HepG2 (cell line): ENCODE measurements at regions not wholly inside any gene's neighbourhood (a gene's known extent, or its start where the extent isn't known, plus 50 kb on each side); places are given as distances from the start of the nearest gene placed in this dataset.

Experiments used
- ATAC-seq: fragments of 200-7000 bp; cut with Tn5 transposase; 3 replicates; pipeline ENCODE4 v1.9.1; 2020; ENCODE audit warnings: mild to moderate bottlenecking, moderate library complexity
- BruUV-seq: library from RNA; stranded (reverse); fragments of 400-500 nt; replicated peaks from 2 replicates; lab custom pipeline; 2021; lab: Mats Ljungman, UMichigan
- CTCF ChIA-PET: fragments of 300-600 bp; formaldehyde crosslinking; extraction: SDS; loops from one replicate; lab custom pipeline; 2021; ENCODE audit warnings: low total read pairs, inconsistent platforms, low intra/inter-chr PET ratio; lab: Yijun Ruan, JAX
- POLR2A ChIA-PET: fragments of 350-600 bp; sonication (Branson Sonifier 250); formaldehyde crosslinking; loops from one replicate; lab custom pipeline; 2020; ENCODE audit warnings: antibody characterized with exemption, inconsistent platforms; lab: Yijun Ruan, JAX
- DNase-seq: peaks from one replicate; pipeline ENCODE4 v3.0.0-alpha.2; 2015; ENCODE audit warnings: low spot score
- FAIRE-seq: peaks from 3 replicates; lab custom pipeline; 2011; peaks lifted over from hg19 to GRCh38; lab: Jason Lieb, UNC
- H2AFZ ChIP-seq: one replicate; pipeline ENCODE4 v1.6.1; 2011; ENCODE audit warnings: low read length, inconsistent platforms
- H3K27ac ChIP-seq: fragments of 300-600 bp; 3 replicates; pipeline ENCODE4 v1.8.0; 2011; ENCODE audit warnings: mixed run types, mild to moderate bottlenecking, mixed read lengths, low read length, inconsistent platforms; ENCODE audit not compliant: insufficient read depth; ENCODE audit errors: extremely low read length
- H3K27me3 ChIP-seq, 2 experiments: fragments of 200-600 bp in 1 of 2; 2 replicates in 1 of 2; 3 replicates in 1 of 2; pipeline versions ENCODE4 v1.6.0 to v1.8.0; 2011; ENCODE audit warnings: low read length in 2 of 2, mild to moderate bottlenecking in 2 of 2, moderate library complexity in 2 of 2, inconsistent platforms in 1 of 2; ENCODE audit not compliant: insufficient read depth in 2 of 2, control insufficient read depth in 1 of 2
- H3K36me3 ChIP-seq, 2 experiments: fragments of 200-600 bp in 1 of 2; replicated peaks in 1 of 2; 2 replicates in 1 of 2; 3 replicates in 1 of 2; pipeline versions ENCODE4 v1.5.1 to v1.8.0; 2011; ENCODE audit warnings: low read length in 2 of 2, inconsistent platforms in 1 of 2; ENCODE audit not compliant: insufficient read depth in 2 of 2, control insufficient read depth in 1 of 2
- H3K4me1 ChIP-seq: 2 replicates; pipeline ENCODE4 v1.5.1; 2012; ENCODE audit warnings: low read length, inconsistent platforms; ENCODE audit not compliant: insufficient read depth
- H3K4me2 ChIP-seq: 2 replicates; pipeline ENCODE4 v1.6.0; 2011; ENCODE audit warnings: low read depth, low read length, inconsistent platforms
- H3K4me3 ChIP-seq, 3 experiments: fragments of 200-600 bp in 1 of 3; sonication (generic), shearing (Covaris generic) in 1 of 3; replicated peaks in 1 of 3; 2 replicates each; pipeline ENCODE4 v1.5.1; 2011 to 2016; ENCODE audit warnings: low read length in 3 of 3, inconsistent platforms in 2 of 3, low read depth in 2 of 3, mild to moderate bottlenecking in 2 of 3, control low read depth in 1 of 3, mixed read lengths in 1 of 3; ENCODE audit not compliant: insufficient read depth in 1 of 3
- H3K79me2 ChIP-seq: one replicate; pipeline ENCODE4 v1.6.1; 2011; ENCODE audit warnings: low read length, inconsistent platforms; ENCODE audit not compliant: insufficient read depth
- H3K9ac ChIP-seq: 2 replicates; pipeline ENCODE4 v1.6.0; 2011; ENCODE audit warnings: mild to moderate bottlenecking, low read depth, low read length, inconsistent platforms; ENCODE audit not compliant: insufficient read depth
- H3K9me3 ChIP-seq: 2 replicates; pipeline ENCODE4 v1.5.1; 2012; ENCODE audit warnings: mild to moderate bottlenecking, low read length
- H4K20me1 ChIP-seq: 2 replicates; pipeline ENCODE4 v1.6.0; 2011; ENCODE audit warnings: inconsistent platforms, mild to moderate bottlenecking, low read length, moderate library complexity; ENCODE audit not compliant: insufficient read depth
- FOXA3 ChIP-seq: IDR thresholded peaks from 2 replicates; pipeline ENCODE4 v1.6.1; 2016; ENCODE audit warnings: missing genetic modification reagents, missing compliant biosample characterization
- GMEB2 ChIP-seq: IDR thresholded peaks from 2 replicates; pipeline ENCODE4 v1.6.1; 2016; ENCODE audit warnings: missing biosample characterization, missing genetic modification reagents, low read depth
- KAT7 ChIP-seq: IDR thresholded peaks from 2 replicates; pipeline ENCODE4 v1.6.1; 2018; ENCODE audit warnings: borderline replicate concordance, missing compliant biosample characterization
- KLF12 ChIP-seq: sonication (generic); formaldehyde crosslinking; IDR thresholded peaks from 2 replicates; pipeline ENCODE4 v1.4.0; 2020; ENCODE audit warnings: missing genetic modification reagents, borderline replicate concordance
- MLXIP ChIP-seq: sonication (generic); formaldehyde crosslinking; IDR thresholded peaks from 2 replicates; pipeline ENCODE4 v1.9.0; 2021; ENCODE audit warnings: missing genetic modification reagents, borderline replicate concordance
- NCOA5 ChIP-seq: sonication (generic); formaldehyde crosslinking; IDR thresholded peaks from 2 replicates; pipeline ENCODE4 v1.4.0; 2020; ENCODE audit warnings: missing genetic modification reagents
- NFE2 ChIP-seq: sonication (generic); formaldehyde crosslinking; IDR thresholded peaks from 2 replicates; pipeline ENCODE4 v1.4.0; 2020; ENCODE audit warnings: missing genetic modification reagents
- NFIC ChIP-seq: IDR thresholded peaks from 2 replicates; pipeline ENCODE4 v1.6.1; 2012; ENCODE audit warnings: mild to moderate bottlenecking, low read length, inconsistent platforms
- RBAK ChIP-seq: sonication (generic); formaldehyde crosslinking; IDR thresholded peaks from 2 replicates; pipeline ENCODE4 v1.5.1; 2020; ENCODE audit warnings: mild to moderate bottlenecking, missing genetic modification reagents
- RBM39 ChIP-seq: fragments of 200-400 bp; formaldehyde crosslinking; IDR thresholded peaks from one replicate; pipeline ENCODE4 v1.6.1; 2018; ENCODE audit warnings: antibody characterized with exemption, mild to moderate bottlenecking, low read depth, low read length; ENCODE audit not compliant: poor library complexity, severe bottlenecking
- SOX5 ChIP-seq: IDR thresholded peaks from 2 replicates; pipeline ENCODE4 v1.6.1; 2016; ENCODE audit warnings: borderline replicate concordance
- STAT5B ChIP-seq: sonication (generic); formaldehyde crosslinking; IDR thresholded peaks from 2 replicates; pipeline ENCODE4 v1.4.0; 2020; ENCODE audit warnings: missing genetic modification reagents
- ZC3H13 ChIP-seq: sonication (generic); formaldehyde crosslinking; IDR thresholded peaks from 2 replicates; pipeline ENCODE4 v1.8.1; 2023; ENCODE audit warnings: mild to moderate bottlenecking, missing genetic modification reagents, moderate library complexity
- ZMYM4 ChIP-seq: sonication (generic); formaldehyde crosslinking; IDR thresholded peaks from 2 replicates; pipeline ENCODE4 v1.8.1; 2023; ENCODE audit warnings: mild to moderate bottlenecking, missing genetic modification reagents
- ZNF800 ChIP-seq: sonication (generic); formaldehyde crosslinking; IDR thresholded peaks from 2 replicates; pipeline ENCODE4 v1.4.0; 2020; ENCODE audit warnings: missing genetic modification reagents
- WGBS: methylation state at CpG from one replicate; pipeline ENCODE4 v1.1.6; 2017; ENCODE audit warnings: low lambda C conversion rate; 5-methylcytosine and 5-hydroxymethylcytosine counted together
- in situ Hi-C: cut with HindIII; loops from 2 replicates; pipeline ENCODE4 v1.10.0; 2017; ENCODE audit warnings: low pct_unique_long_range_greater_than_20kb; ENCODE audit not compliant: extremely low pct_ligation_motif_present
- intact Hi-C: fragments of 100-400 bp; cut with micrococcal nuclease; formaldehyde crosslinking; loops from one replicate; pipeline ENCODE4 v1.10.0; 2022; ENCODE audit not compliant: unreplicated experiment

GRCh38 chr22:22150457-22150856 lies 94.1 kb upstream of the VPREB1 start:
- intact Hi-C loops (no loop called here), in situ Hi-C loops (no loop called here)
- H3K9me3 ChIP-seq = no peaks in the 10 kb centered on the region
- no peak overlapping the region for H3K4me2 ChIP-seq
- no peak for FAIRE-seq
- TF ChIP-seq NCOA5 (CRISPR knock-in tag) (no peak), GMEB2 (no peak), FOXA3 (CRISPR knock-in tag) (no peak)
- H3K79me2 ChIP-seq = no peaks in the 10 kb centered on the region
- no peak overlapping the region for H2AFZ ChIP-seq
- DNase-seq = no peak
- CTCF ChIA-PET = no interaction called here
- no peaks in the 10 kb centered on the region for H4K20me1 ChIP-seq
- H3K9ac ChIP-seq = no peak overlapping the region
- no peaks in the 10 kb centered on the region for H3K4me1 ChIP-seq
- H3K36me3 ChIP-seq = no peaks in the 10 kb centered on the region
- BruUV-seq = no TSS peak
- no peak for ATAC-seq
- POLR2A ChIA-PET = no interaction called here
- H3K27ac ChIP-seq = no peak overlapping the region
- 0% methylated on average over 1 of the region's 1 CpG for WGBS
- no peak overlapping the region for H3K4me3 ChIP-seq
- peaks cover 0 to 7% of the 10 kb centered on the region in 2 experiments; a peak in 2 of 5 replicates for H3K27me3 ChIP-seq

- H2AFZ ChIP-seq = no peak overlapping the region
- intact Hi-C loops = no loop called here
- no peak for ATAC-seq
- no peak overlapping the region for H3K27ac ChIP-seq
- H4K20me1 ChIP-seq = no peaks in the 10 kb centered on the region
- no peaks in the 10 kb centered on the region for H3K36me3 ChIP-seq
- peaks cover 0 to 7% of the 10 kb centered on the region in 2 experiments; a peak in 2 of 5 replicates for H3K27me3 ChIP-seq
- FAIRE-seq = no peak
- no peak for DNase-seq
- no peaks in the 10 kb centered on the region for H3K9me3 ChIP-seq
- no peak overlapping the region for H3K9ac ChIP-seq
- CTCF ChIA-PET = no interaction called here
- no TSS peak for BruUV-seq
- no peak overlapping the region for H3K4me2 ChIP-seq
- POLR2A ChIA-PET = no interaction called here
- H3K79me2 ChIP-seq = no peaks in the 10 kb centered on the region
- no peaks in the 10 kb centered on the region for H3K4me1 ChIP-seq
- H3K4me3 ChIP-seq = no peak overlapping the region
- in situ Hi-C loops = no loop called here
- 0% methylated on average over 1 of the region's 1 CpG for WGBS
- TF ChIP-seq MLXIP (CRISPR knock-in tag) (no peak), KAT7 (CRISPR knock-in tag) (no peak), RBM39 (no peak), STAT5B (CRISPR knock-in tag) (no peak), KLF12 (CRISPR knock-in tag) (no peak), RBAK (CRISPR knock-in tag) (no peak), NFIC (no peak), SOX5 (CRISPR knock-in tag) (no peak), NFE2 (CRISPR knock-in tag) (no peak), ZC3H13 (no peak), ZMYM4 (no peak), ZNF800 (CRISPR knock-in tag) (no peak)
These were observed 95.7 kb upstream of the VPREB1 start for GRCh38 chr22:22148905-22149304.
